Cardiac fibroblast (primary cell): ENCODE measurements at regions not wholly inside any gene's neighbourhood (a gene's known extent, or its start where the extent isn't known, plus 50 kb on each side); places are given as distances from the start of the nearest gene placed in this dataset.

Experiments used
- DNase-seq, 2 donors: peaks; one replicate each; pipeline versions ENCODE4 v3.0.0 to v3.0.0-alpha.2; 2010; ENCODE audit warnings: low read depth in 2 of 2
- H3K4me3 ChIP-seq, 2 donors: replicated peaks in 1 of 2; 1 replicate in 1 of 2; 2 replicates in 1 of 2; pipeline ENCODE4 v1.5.1; 2011; ENCODE audit warnings: low read depth in 2 of 2, low read length in 2 of 2, mild to moderate bottlenecking in 2 of 2, moderate library complexity in 1 of 2
- CTCF ChIP-seq: IDR thresholded peaks from one replicate; pipeline ENCODE4 v1.5.1; 2011; ENCODE audit warnings: low read depth, mild to moderate bottlenecking, low read length, inconsistent platforms

- TF ChIP-seq CTCF = no peak
Observed at GRCh38 chrX:78506248-78506647, 152.9 kb downstream of the RTL3 start.

GRCh38 chrX:78496483-78496882 is 162.6 kb downstream of the RTL3 start:
- no peak overlapping the region for H3K4me3 ChIP-seq
- TF ChIP-seq CTCF = no peak
- no peak for DNase-seq

More at GRCh38 chrX:78506248-78506647, 152.9 kb downstream of the RTL3 start:
- DNase-seq = no peak
- no peak overlapping the region for H3K4me3 ChIP-seq

- H3K4me3 ChIP-seq = no peak overlapping the region
- no peak for DNase-seq
- no peak for TF ChIP-seq CTCF
Observed at GRCh38 chrX:78493180-78493579, 165.8 kb upstream of the CYSLTR1 start.

- TF ChIP-seq CTCF = no peak
- no peak overlapping the region for H3K4me3 ChIP-seq
- DNase-seq = no peak
Observed at GRCh38 chrX:78476701-78477100, 149.3 kb upstream of the CYSLTR1 start.

GRCh38 chrX:78456909-78457308 is 129.5 kb upstream of the CYSLTR1 start:
- DNase-seq = no peak

GRCh38 chrX:78455901-78456300 is 128.5 kb upstream of the CYSLTR1 start:
- DNase-seq = peak in 1 of 2 donors; percentile 55
- no peak for TF ChIP-seq CTCF
- no peak overlapping the region for H3K4me3 ChIP-seq

More at GRCh38 chrX:78456909-78457308, 129.5 kb upstream of the CYSLTR1 start:
- H3K4me3 ChIP-seq = no peak overlapping the region
- no peak for TF ChIP-seq CTCF

GRCh38 chrX:78452356-78452755 is 124.9 kb upstream of the CYSLTR1 start:
- no peak overlapping the region for H3K4me3 ChIP-seq
- no peak for TF ChIP-seq CTCF
- DNase-seq = peak in 1 of 2 donors; percentile 49
